H9 (cell line): ENCODE measurements at regions not wholly inside any gene's neighbourhood (a gene's known extent, or its start where the extent isn't known, plus 50 kb on each side); places are given as distances from the start of the nearest gene placed in this dataset.

Experiments
- DNase-seq: peaks from one replicate; pipeline ENCODE4 v3.0.0-alpha.2; 2017
- H2AFZ ChIP-seq: one replicate; pipeline ENCODE4 v1.6.1; 2013; ENCODE audit warnings: mild to moderate bottlenecking, low read length, control low read depth, moderate library complexity
- H2AK5ac ChIP-seq: 2 replicates; pipeline ENCODE4 v1.6.1; 2013; ENCODE audit warnings: low read length, control low read depth, mixed read lengths; ENCODE audit not compliant: insufficient read length
- H2BK120ac ChIP-seq: one replicate; pipeline ENCODE4 v1.6.1; 2013; ENCODE audit warnings: low read depth, mild to moderate bottlenecking, low read length, control low read depth, inconsistent platforms; ENCODE audit not compliant: poor library complexity, severe bottlenecking
- H2BK12ac ChIP-seq: 2 replicates; pipeline ENCODE4 v1.6.1; 2013; ENCODE audit warnings: low read length, control low read depth, mixed read lengths, low read depth; ENCODE audit not compliant: insufficient read length
- H2BK15ac ChIP-seq: 2 replicates; pipeline ENCODE4 v1.6.1; 2013; ENCODE audit warnings: low read depth, low read length, control low read depth
- H2BK20ac ChIP-seq: one replicate; pipeline ENCODE4 v1.6.1; 2013; ENCODE audit warnings: low read depth, mild to moderate bottlenecking, low read length, control low read depth, inconsistent platforms; ENCODE audit not compliant: poor library complexity, severe bottlenecking
- H2BK5ac ChIP-seq: 2 replicates; pipeline ENCODE4 v1.6.1; 2013; ENCODE audit warnings: low read length, control low read depth, mixed read lengths; ENCODE audit not compliant: insufficient read length
- H3K14ac ChIP-seq: 2 replicates; pipeline ENCODE4 v1.6.1; 2013; ENCODE audit warnings: low read length, control low read depth; ENCODE audit not compliant: insufficient read depth
- H3K18ac ChIP-seq: 2 replicates; pipeline ENCODE4 v1.6.1; 2013; ENCODE audit warnings: low read depth, mild to moderate bottlenecking, mixed read lengths, low read length, control low read depth; ENCODE audit not compliant: insufficient read length
- H3K23ac ChIP-seq: 2 replicates; pipeline ENCODE4 v1.6.1; 2013; ENCODE audit warnings: low read length, control low read depth, mixed read lengths, low read depth; ENCODE audit not compliant: insufficient read length
- H3K23me2 ChIP-seq: 2 replicates; pipeline ENCODE4 v1.6.1; 2013; ENCODE audit warnings: low read depth, mild to moderate bottlenecking, mixed read lengths, low read length, control low read depth; ENCODE audit not compliant: insufficient read length, poor library complexity, severe bottlenecking
- H3K27ac ChIP-seq: 2 replicates; pipeline ENCODE4 v1.5.1; 2013; ENCODE audit warnings: low read length, control low read depth, mixed read lengths, low read depth; ENCODE audit not compliant: insufficient read length
- H3K27me3 ChIP-seq: 2 replicates; pipeline ENCODE4 v1.6.1; 2013; ENCODE audit warnings: low read length, control low read depth, inconsistent platforms; ENCODE audit not compliant: insufficient read depth
- H3K4ac ChIP-seq: 2 replicates; pipeline ENCODE4 v1.6.1; 2013; ENCODE audit warnings: low read depth, mild to moderate bottlenecking, control low read depth, inconsistent platforms, low read length, moderate library complexity
- H3K4me1 ChIP-seq: 2 replicates; pipeline ENCODE4 v1.6.1; 2013; ENCODE audit warnings: low read length, control low read depth, inconsistent platforms; ENCODE audit not compliant: insufficient read depth
- H3K4me2 ChIP-seq: 2 replicates; pipeline ENCODE4 v1.6.1; 2013; ENCODE audit warnings: low read length, control low read depth, mixed read lengths; ENCODE audit not compliant: insufficient read length, insufficient read depth
- H3K56ac ChIP-seq: 2 replicates; pipeline ENCODE4 v1.6.1; 2013; ENCODE audit warnings: low read depth, mild to moderate bottlenecking, mixed read lengths, low read length, control low read depth; ENCODE audit not compliant: insufficient read length
- H3K79me1 ChIP-seq: 2 replicates; pipeline ENCODE4 v1.6.1; 2013; ENCODE audit warnings: low read depth, mild to moderate bottlenecking, moderate library complexity, low read length, control low read depth, inconsistent platforms; ENCODE audit not compliant: insufficient read depth, poor library complexity, severe bottlenecking
- H3K79me2 ChIP-seq: 2 replicates; pipeline ENCODE4 v1.6.1; 2013; ENCODE audit warnings: low read length, control low read depth, inconsistent platforms; ENCODE audit not compliant: insufficient read depth
- H3K9ac ChIP-seq: 2 replicates; pipeline ENCODE4 v1.6.1; 2013; ENCODE audit warnings: low read length, control low read depth, mixed read lengths; ENCODE audit not compliant: insufficient read length; ENCODE audit errors: extremely low read depth
- H3K9me3 ChIP-seq: one replicate; pipeline ENCODE4 v1.6.1; 2013; ENCODE audit warnings: low read depth, low read length, inconsistent platforms; ENCODE audit not compliant: control insufficient read depth
- H3T11ph ChIP-seq: one replicate; pipeline ENCODE4 v1.6.1; 2013; ENCODE audit warnings: mild to moderate bottlenecking, low read length, control low read depth, inconsistent platforms
- H4K20me1 ChIP-seq: one replicate; pipeline ENCODE4 v1.6.1; 2013; ENCODE audit not compliant: control insufficient read depth, insufficient read length, insufficient read depth
- H4K5ac ChIP-seq: 2 replicates; pipeline ENCODE4 v1.6.1; 2013; ENCODE audit warnings: low read depth, mild to moderate bottlenecking, mixed read lengths, low read length, control low read depth; ENCODE audit not compliant: insufficient read length
- H4K8ac ChIP-seq: replicated peaks from 2 replicates; pipeline ENCODE4 v1.6.1; 2013; ENCODE audit warnings: low read length, control low read depth, mixed read lengths, low read depth; ENCODE audit not compliant: insufficient read length
- H4K91ac ChIP-seq: 2 replicates; pipeline ENCODE4 v1.6.1; 2013; ENCODE audit warnings: low read depth, mild to moderate bottlenecking, moderate library complexity, mixed read lengths, low read length, control low read depth; ENCODE audit not compliant: insufficient read length
- H3K27ac Mint-ChIP-seq, 3 experiments: 2 replicates in 2 of 3; 3 replicates in 1 of 3; pipeline ENCODE4 v1.8.0; 2020 to 2021; ENCODE audit warnings: mixed read lengths in 3 of 3, mild to moderate bottlenecking in 1 of 3, moderate library complexity in 1 of 3
- H3K27me3 Mint-ChIP-seq: 2 replicates; pipeline ENCODE4 v1.8.0; 2021; ENCODE audit warnings: low read depth, mild to moderate bottlenecking, moderate library complexity, mixed read lengths
- H3K36me3 Mint-ChIP-seq, 3 experiments: 2 replicates in 2 of 3; 3 replicates in 1 of 3; pipeline ENCODE4 v1.8.0; 2020 to 2021; ENCODE audit warnings: low read depth in 3 of 3, mixed read lengths in 3 of 3; ENCODE audit not compliant: insufficient read depth in 1 of 3
- H3K4me1 Mint-ChIP-seq, 2 experiments: 2 replicates each; pipeline ENCODE4 v1.8.0; 2020; ENCODE audit warnings: mixed read lengths in 2 of 2
- H3K4me3 Mint-ChIP-seq, 2 experiments: 2 replicates in 1 of 2; 3 replicates in 1 of 2; pipeline ENCODE4 v1.8.0; 2020 to 2021; ENCODE audit warnings: mild to moderate bottlenecking in 2 of 2, mixed read lengths in 2 of 2, moderate library complexity in 1 of 2
- H3K9me3 Mint-ChIP-seq, 2 experiments: 2 replicates in 1 of 2; 3 replicates in 1 of 2; pipeline ENCODE4 v1.8.0; 2020; ENCODE audit warnings: mild to moderate bottlenecking in 2 of 2, mixed read lengths in 2 of 2, moderate library complexity in 1 of 2
- WGBS: extraction: QIAGEN DNeasy Blood & Tissue Kit; methylation state at CpG from one replicate; pipeline ENCODE4 v1.1.7; 2013; ENCODE audit warnings: missing lambda C conversion rate, low lambda C conversion rate, mixed read lengths; ENCODE audit not compliant: insufficient read length; ENCODE audit errors: extremely low coverage; 5-methylcytosine and 5-hydroxymethylcytosine counted together
- TF ChIP-seq, protein P1 (sequence below): fragments of 200-600 bp; sonication (generic); conservative IDR thresholded peaks from 3 replicates; pipeline ENCODE4 v1.8.0; 2021; ENCODE audit warnings: antibody characterized with exemption, mild to moderate bottlenecking

DNA sequence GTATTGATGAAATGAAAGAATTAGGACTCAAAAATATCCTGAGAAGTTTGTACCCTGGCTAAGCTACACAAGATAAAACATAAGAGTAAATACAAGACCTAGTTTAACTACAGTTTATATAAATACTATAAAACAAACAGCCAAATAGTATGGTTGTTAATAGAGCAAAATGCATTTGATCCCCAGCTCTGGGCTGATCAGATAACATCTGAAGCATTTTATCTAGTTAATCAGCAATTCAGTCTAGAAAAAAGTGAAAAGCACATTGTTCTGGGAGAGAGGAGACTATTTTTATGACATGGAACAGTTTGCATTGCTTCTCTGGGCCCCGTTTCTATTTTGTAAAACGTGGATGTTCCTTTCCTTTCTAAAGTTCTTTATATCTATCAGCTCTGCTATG lies 139.6 kb upstream of the RORB start:
- Histone ChIP-seq H2BK20ac (no peak overlapping the region), H3K56ac (no peak overlapping the region), H4K5ac (no peak overlapping the region), H2BK5ac (no peak overlapping the region), H3K23me2 (no peaks in the 10 kb centered on the region), H3K18ac (no peak overlapping the region), H2AFZ (no peak overlapping the region), H4K20me1 (no peaks in the 10 kb centered on the region), H4K91ac (no peak overlapping the region), H3K9me3 (no peaks in the 10 kb centered on the region), H3K27ac (no peak overlapping the region), H3T11ph (no peak overlapping the region), H2BK15ac (no peak overlapping the region), H3K79me2 (no peaks in the 10 kb centered on the region), H2BK120ac (no peak overlapping the region), H3K4me1 (no peaks in the 10 kb centered on the region), H3K79me1 (no peaks in the 10 kb centered on the region), H3K14ac (no peak overlapping the region), H3K9ac (no peak overlapping the region), H2AK5ac (no peak overlapping the region), H2BK12ac (no peak overlapping the region), H3K4me2 (no peak overlapping the region), H4K8ac (no peak overlapping the region), H3K4ac (no peak overlapping the region), H3K27me3 (no peaks in the 10 kb centered on the region), H3K23ac (no peak overlapping the region)
- no peak overlapping the region for H3K27ac Mint-ChIP-seq
- no peaks in the 10 kb centered on the region for H3K9me3 Mint-ChIP-seq
- WGBS: no CpG with 5 or more reads among the region's 2 CpGs
- no peak overlapping the region for H3K4me3 Mint-ChIP-seq
- H3K36me3 Mint-ChIP-seq: no peaks in the 10 kb centered on the region
- no peak for DNase-seq
- H3K27me3 Mint-ChIP-seq: no peaks in the 10 kb centered on the region
- no peaks in the 10 kb centered on the region for H3K4me1 Mint-ChIP-seq
- TF ChIP-seq, protein P1, sequence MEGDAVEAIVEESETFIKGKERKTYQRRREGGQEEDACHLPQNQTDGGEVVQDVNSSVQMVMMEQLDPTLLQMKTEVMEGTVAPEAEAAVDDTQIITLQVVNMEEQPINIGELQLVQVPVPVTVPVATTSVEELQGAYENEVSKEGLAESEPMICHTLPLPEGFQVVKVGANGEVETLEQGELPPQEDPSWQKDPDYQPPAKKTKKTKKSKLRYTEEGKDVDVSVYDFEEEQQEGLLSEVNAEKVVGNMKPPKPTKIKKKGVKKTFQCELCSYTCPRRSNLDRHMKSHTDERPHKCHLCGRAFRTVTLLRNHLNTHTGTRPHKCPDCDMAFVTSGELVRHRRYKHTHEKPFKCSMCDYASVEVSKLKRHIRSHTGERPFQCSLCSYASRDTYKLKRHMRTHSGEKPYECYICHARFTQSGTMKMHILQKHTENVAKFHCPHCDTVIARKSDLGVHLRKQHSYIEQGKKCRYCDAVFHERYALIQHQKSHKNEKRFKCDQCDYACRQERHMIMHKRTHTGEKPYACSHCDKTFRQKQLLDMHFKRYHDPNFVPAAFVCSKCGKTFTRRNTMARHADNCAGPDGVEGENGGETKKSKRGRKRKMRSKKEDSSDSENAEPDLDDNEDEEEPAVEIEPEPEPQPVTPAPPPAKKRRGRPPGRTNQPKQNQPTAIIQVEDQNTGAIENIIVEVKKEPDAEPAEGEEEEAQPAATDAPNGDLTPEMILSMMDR: no peak
